ENCODE measurements at regions not wholly inside any gene's neighbourhood (a gene's known extent, or its start where the extent isn't known, plus 50 kb on each side); places are given as distances from the start of the nearest gene placed in this dataset.
A peak's percentile ranks its signal among the peaks of the same experiment; 100 is the strongest.

DNA sequence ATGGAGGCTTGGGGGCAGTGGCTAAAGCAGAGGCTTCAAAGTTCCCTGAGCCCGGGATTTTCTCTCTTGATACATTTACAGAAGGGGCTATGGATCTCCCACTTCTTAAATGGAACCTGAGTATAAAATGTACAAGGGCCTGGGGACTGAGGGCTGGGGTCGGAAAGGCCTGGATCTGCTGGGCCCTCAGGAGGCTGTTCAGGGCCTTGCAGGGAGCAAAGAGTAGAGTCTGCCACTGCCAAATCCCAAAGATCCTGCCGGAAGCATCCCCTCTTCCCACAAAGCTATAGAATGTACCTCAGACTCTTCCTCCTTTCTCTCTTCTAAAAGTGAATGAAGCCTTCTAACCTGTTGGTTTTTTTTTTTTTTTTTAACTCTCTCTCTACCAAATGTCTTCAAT is 59.8 kb upstream of the ARHGEF3 start:
- DNase-seq: no peak

DNA sequence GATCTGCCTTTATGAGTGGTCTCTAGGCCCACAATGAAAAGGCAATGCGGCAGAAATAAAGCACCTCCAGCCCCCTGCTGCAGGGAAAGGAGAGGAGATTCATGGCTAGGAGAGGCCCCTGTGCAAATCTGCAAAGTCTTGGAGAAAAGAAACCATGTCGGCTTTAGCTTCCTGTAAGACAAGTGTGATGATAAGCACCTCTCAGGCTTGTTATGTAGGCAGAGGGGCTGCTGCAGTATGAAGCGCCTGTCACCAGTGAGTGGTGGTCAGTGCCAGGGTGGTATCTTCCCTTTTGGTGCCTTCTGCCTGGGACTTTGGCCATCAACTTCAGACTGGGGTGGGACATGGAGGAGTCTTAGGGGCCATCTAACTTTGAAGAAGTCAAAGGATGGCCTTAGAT is 59.2 kb upstream of the ARHGEF3 start:
- no peak for DNase-seq

- no peak for DNase-seq
These were observed 58.6 kb upstream of the ARHGEF3 start for GRCh38 chr3:56860351-56860750.

DNA sequence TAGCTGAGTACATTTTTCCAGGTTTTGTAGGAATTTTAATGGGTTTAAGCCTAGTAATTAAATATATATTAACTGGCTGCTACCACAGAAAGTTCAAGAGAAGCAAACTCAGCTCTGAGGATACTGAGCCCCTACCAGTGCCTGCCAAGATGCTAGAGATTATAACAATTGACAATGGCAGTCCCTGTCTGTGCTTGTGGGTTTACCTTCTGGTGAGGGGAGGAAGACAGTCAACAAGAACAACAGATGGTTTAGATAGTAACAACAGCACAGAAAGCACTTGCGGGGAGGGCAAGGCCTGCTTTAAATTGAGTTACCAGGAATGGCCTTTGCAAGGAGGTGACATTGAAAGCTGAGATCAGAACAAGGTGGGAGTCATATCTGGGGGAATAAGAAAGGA is 56.6 kb upstream of the ARHGEF3 start:
- DNase-seq: no peak

DNA sequence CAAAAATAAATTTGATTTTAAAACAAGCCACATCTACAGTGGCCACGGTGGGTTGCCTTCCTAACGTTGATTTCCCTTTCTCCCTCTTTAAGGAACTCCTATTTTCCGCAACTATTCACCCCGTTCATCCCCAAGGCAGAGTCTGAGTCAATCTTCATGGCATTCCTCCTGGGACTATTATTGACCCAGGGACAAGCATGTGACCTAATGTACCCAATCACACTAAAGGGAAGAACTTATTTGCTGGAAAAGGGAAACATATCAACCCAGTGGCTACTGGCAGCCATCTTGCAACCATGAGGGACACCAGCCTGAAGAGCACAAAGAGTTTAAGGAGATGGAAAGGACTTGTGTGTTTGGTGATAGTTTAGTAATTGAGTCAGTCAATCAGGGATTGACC is 55.4 kb upstream of the ARHGEF3 start:
- DNase-seq: no peak

GRCh38 chr3:56856752-56857151 is 55.0 kb upstream of the ARHGEF3 start:
- no peak for DNase-seq

DNA sequence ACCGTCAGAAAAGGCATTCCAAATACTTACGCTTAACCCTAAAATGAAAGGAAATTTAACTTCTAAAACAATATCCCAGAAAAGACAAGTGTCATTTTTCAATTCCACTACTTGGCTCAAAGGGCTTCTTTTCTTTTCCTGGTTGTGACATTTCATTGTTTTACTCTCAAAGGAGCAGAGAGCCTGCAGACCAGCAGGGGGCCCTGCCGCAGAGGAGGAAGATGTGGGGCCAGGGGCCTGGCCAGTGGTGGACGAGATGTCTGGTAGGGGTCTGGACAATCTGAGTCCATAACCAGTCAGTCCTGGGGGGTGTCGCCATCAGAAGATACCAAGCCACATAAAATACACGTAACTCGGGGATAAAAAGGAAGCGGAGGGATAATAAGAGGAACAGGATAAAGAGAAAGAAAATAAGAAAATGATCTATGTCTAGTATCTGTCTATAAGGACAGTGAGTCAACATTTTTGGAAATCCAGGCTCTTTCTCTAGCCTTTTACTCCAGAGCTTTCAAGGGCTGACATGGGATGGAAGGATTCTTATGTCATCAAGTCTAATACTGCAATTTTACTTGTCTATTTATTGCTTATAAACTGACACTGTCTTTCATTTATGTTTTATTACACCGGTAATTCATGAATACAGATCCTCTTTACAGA is 54.2 kb upstream of the ARHGEF3 start:
- peak; percentile 21 for DNase-seq

DNA sequence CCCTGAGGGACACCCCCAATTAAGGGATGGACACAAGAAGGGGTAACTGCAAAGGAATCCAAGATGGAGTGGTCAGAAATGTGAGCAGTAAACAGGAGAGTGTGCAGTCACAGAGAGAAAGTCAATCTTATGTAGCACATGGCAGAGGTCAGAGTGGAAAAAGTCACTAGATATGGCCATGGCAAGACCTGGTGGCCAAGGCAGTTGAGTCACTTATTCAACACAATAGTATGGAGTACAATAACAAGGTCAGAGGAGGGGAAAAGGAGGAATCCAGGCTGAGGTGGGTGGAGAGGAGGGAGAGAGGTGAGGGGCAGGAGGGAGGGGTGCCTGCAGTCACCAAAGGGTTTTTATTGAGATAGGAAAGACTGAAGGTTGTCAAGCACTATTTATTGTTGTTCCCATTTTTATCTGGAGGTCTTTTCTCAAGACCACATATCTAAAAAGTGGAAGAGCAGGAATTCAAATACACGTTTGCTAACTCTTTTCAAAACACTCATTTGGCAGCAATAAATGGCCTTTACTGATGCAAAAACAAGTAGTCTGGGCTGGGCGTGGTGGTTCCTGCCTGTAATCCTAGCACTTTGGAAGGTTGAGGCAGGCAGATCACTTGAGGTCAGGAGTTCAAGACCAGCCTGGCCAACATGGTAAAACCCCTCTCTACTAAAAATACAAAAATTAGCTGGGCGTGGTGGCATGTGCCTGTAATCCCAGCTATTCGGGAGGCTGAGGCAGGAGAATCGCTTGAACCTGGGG is 53.3 kb upstream of the ARHGEF3 start:
- no peak for DNase-seq

- DNase-seq: no peak
These were observed 50.5 kb upstream of the ARHGEF3 start for GRCh38 chr3:56851966-56852884.
